KMS-11 (cell line): ENCODE measurements at regions not wholly inside any gene's neighbourhood (a gene's known extent, or its start where the extent isn't known, plus 50 kb on each side); places are given as distances from the start of the nearest gene placed in this dataset.

ENCODE experiments used
- H2AFZ ChIP-seq: fragments of 200-600 bp; sonication (generic); 2 replicates; pipeline ENCODE4 v1.6.1; 2016; ENCODE audit warnings: antibody characterized with exemption, mixed run types, low read depth
- H3K27ac ChIP-seq: fragments of 200-600 bp; sonication (generic); 2 replicates; pipeline ENCODE4 v1.6.1; 2016; ENCODE audit warnings: mild to moderate bottlenecking, mixed run types
- H3K27me3 ChIP-seq: fragments of 200-600 bp; sonication (generic); 2 replicates; pipeline ENCODE4 v1.6.1; 2017; ENCODE audit warnings: mild to moderate bottlenecking, low read depth, mixed run types, moderate library complexity; ENCODE audit not compliant: insufficient read depth
- H3K36me3 ChIP-seq: fragments of 200-600 bp; sonication (generic); 2 replicates; pipeline ENCODE4 v1.6.1; 2017; ENCODE audit warnings: mild to moderate bottlenecking, mixed run types; ENCODE audit not compliant: insufficient read depth
- H3K4me1 ChIP-seq: fragments of 200-600 bp; sonication (generic); 2 replicates; pipeline ENCODE4 v1.6.1; 2016; ENCODE audit warnings: mild to moderate bottlenecking, low read depth, mixed run types; ENCODE audit not compliant: poor library complexity, severe bottlenecking
- H3K4me2 ChIP-seq: fragments of 200-600 bp; sonication (generic); 2 replicates; pipeline ENCODE4 v1.7.0; 2016; ENCODE audit warnings: mild to moderate bottlenecking, mixed run types
- H3K4me3 ChIP-seq: fragments of 200-600 bp; sonication (generic); IDR thresholded peaks from 2 replicates; pipeline ENCODE4 v1.6.1; 2017; ENCODE audit warnings: low read depth, low read length, mixed read lengths; ENCODE audit not compliant: insufficient read depth
- H3K79me2 ChIP-seq: fragments of 200-600 bp; sonication (generic); 2 replicates; pipeline ENCODE4 v1.6.1; 2016; ENCODE audit warnings: low read depth, mixed run types; ENCODE audit not compliant: insufficient read depth
- H3K9ac ChIP-seq: fragments of 200-600 bp; sonication (generic); 2 replicates; pipeline ENCODE4 v1.6.1; 2016; ENCODE audit warnings: mild to moderate bottlenecking, mixed run types
- H4K20me1 ChIP-seq: fragments of 200-600 bp; sonication (generic); 2 replicates; pipeline ENCODE4 v1.6.1; 2016; ENCODE audit warnings: mild to moderate bottlenecking, mixed run types; ENCODE audit not compliant: insufficient read depth
- CTCF ChIP-seq: fragments of 200-600 bp; sonication (generic); conservative IDR thresholded peaks from 2 replicates; pipeline ENCODE4 v1.6.1; 2017; ENCODE audit warnings: low read depth, mild to moderate bottlenecking, antibody characterized with exemption, low read length, moderate library complexity, mixed read lengths

- Histone ChIP-seq H3K79me2 (no peaks in the 10 kb centered on the region), H3K4me2 (no peak overlapping the region), H4K20me1 (no peaks in the 10 kb centered on the region), H3K4me1 (no peaks in the 10 kb centered on the region), H2AFZ (no peak overlapping the region), H3K9ac (no peak overlapping the region), H3K4me3 (no peak overlapping the region), H3K36me3 (no peaks in the 10 kb centered on the region), H3K27me3 (no peaks in the 10 kb centered on the region), H3K27ac (no peak overlapping the region)
- no peak for TF ChIP-seq CTCF
Measured at GRCh38 chr7:25842201-25842733, 309.7 kb upstream of the NFE2L3 start.

DNA sequence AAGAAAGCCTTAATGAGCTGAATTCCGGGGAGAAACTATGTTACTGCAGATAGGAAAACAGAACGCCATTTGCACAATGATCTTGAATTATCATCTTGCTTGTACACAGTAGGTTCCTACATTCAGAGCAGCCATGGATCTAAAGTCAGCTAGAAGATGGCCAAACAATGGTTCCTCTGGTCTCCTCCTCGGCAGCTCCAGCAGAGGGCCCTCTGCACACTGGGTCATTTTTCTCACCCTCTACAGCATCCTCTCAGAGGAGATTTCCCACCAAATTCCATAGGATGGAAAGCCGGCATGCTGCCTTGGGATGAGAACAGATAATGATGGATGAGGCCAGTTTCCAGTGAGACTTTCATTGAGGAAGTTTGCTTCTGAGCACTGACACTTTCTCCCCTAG is 308.5 kb upstream of the NFE2L3 start:
- no peak overlapping the region for H3K4me3 ChIP-seq
- H3K9ac ChIP-seq, result no peak overlapping the region
- H3K4me2 ChIP-seq, result no peak overlapping the region
- no peak for TF ChIP-seq CTCF
- no peaks in the 10 kb centered on the region for H3K27me3 ChIP-seq
- no peak overlapping the region for H2AFZ ChIP-seq
- no peak overlapping the region for H3K27ac ChIP-seq
- no peaks in the 10 kb centered on the region for H3K36me3 ChIP-seq
- no peaks in the 10 kb centered on the region for H3K4me1 ChIP-seq
- H3K79me2 ChIP-seq, result no peaks in the 10 kb centered on the region
- H4K20me1 ChIP-seq, result no peaks in the 10 kb centered on the region

GRCh38 chr7:25844102-25844870 is 307.7 kb upstream of the NFE2L3 start:
- Histone ChIP-seq H3K36me3 (no peaks in the 10 kb centered on the region), H3K27ac (no peak overlapping the region), H4K20me1 (no peaks in the 10 kb centered on the region), H2AFZ (no peak overlapping the region), H3K4me2 (no peak overlapping the region), H3K79me2 (no peaks in the 10 kb centered on the region), H3K4me3 (no peak overlapping the region), H3K27me3 (no peaks in the 10 kb centered on the region), H3K9ac (no peak overlapping the region), H3K4me1 (no peaks in the 10 kb centered on the region)
- no peak for TF ChIP-seq CTCF

- Histone ChIP-seq H3K4me2 (no peak overlapping the region), H3K36me3 (no peaks in the 10 kb centered on the region), H3K79me2 (no peaks in the 10 kb centered on the region), H3K9ac (no peak overlapping the region), H3K27ac (no peak overlapping the region), H4K20me1 (no peaks in the 10 kb centered on the region), H3K4me1 (no peaks in the 10 kb centered on the region), H3K27me3 (no peaks in the 10 kb centered on the region), H2AFZ (no peak overlapping the region), H3K4me3 (no peak overlapping the region)
- no peak for TF ChIP-seq CTCF
Measured at GRCh38 chr7:25845464-25845863, 306.5 kb upstream of the NFE2L3 start.
